GM13976 (cell line): ENCODE measurements at regions not wholly inside any gene's neighbourhood (a gene's known extent, or its start where the extent isn't known, plus 50 kb on each side); places are given as distances from the start of the nearest gene placed in this dataset.

Experiments used
- DNase-seq: peaks from one replicate; pipeline ENCODE4 v3.0.0; 2012; ENCODE audit warnings: low spot score
- in situ Hi-C: fragments of 300-500 bp; cut with MboI; formaldehyde crosslinking; loops from one replicate; pipeline ENCODE4 v1.12.0; 2022; ENCODE audit warnings: low sequenced_read_pairs, mixed read lengths, inconsistent platforms; ENCODE audit not compliant: unreplicated experiment
- TF ChIP-seq, protein P1 (sequence below): IDR thresholded peaks from 2 replicates; pipeline ENCODE4 v1.5.1; 2012; ENCODE audit warnings: borderline replicate concordance, mild to moderate bottlenecking; ENCODE audit not compliant: insufficient read depth; ENCODE audit errors: extremely low read depth, missing control alignments, control extremely low read depth

DNA sequence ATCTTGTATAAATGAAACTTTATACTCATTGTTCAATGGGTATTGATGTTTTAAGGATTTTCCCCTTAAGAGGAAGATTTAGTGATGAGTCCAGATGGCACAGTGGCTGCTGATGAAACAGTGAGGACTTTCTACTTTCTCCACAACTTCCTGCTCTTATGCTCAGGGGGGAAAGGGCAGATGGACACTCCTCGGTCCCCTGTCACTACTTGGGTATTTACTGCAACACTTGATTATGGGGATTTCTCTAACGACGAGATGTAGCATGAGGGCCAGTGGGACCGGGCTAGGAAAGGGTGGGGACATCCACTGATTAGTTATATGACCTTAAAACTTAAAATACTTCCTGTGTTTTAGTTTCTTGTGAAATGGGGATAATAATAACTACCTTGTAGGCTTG, 146.1 kb upstream of the HMHB1 start:
- in situ Hi-C loops = no loop called here
- no peak for DNase-seq
- TF ChIP-seq, protein P1, sequence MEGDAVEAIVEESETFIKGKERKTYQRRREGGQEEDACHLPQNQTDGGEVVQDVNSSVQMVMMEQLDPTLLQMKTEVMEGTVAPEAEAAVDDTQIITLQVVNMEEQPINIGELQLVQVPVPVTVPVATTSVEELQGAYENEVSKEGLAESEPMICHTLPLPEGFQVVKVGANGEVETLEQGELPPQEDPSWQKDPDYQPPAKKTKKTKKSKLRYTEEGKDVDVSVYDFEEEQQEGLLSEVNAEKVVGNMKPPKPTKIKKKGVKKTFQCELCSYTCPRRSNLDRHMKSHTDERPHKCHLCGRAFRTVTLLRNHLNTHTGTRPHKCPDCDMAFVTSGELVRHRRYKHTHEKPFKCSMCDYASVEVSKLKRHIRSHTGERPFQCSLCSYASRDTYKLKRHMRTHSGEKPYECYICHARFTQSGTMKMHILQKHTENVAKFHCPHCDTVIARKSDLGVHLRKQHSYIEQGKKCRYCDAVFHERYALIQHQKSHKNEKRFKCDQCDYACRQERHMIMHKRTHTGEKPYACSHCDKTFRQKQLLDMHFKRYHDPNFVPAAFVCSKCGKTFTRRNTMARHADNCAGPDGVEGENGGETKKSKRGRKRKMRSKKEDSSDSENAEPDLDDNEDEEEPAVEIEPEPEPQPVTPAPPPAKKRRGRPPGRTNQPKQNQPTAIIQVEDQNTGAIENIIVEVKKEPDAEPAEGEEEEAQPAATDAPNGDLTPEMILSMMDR = no peak

GRCh38 chr5:143664623-143665022, 147.3 kb upstream of the HMHB1 start:
- in situ Hi-C loops = no loop called here
- DNase-seq = no peak
- TF ChIP-seq, protein P1 = no peak

GRCh38 chr5:143663872-143664271, 148.1 kb upstream of the HMHB1 start:
- in situ Hi-C loops = no loop called here
- TF ChIP-seq, protein P1 = no peak
- no peak for DNase-seq

- in situ Hi-C loops = no loop called here
- TF ChIP-seq, protein P1 = no peak
These were observed 149.9 kb upstream of the HMHB1 start for GRCh38 chr5:143662020-143662419.

GRCh38 chr5:143660625-143661024, 151.3 kb upstream of the HMHB1 start:
- TF ChIP-seq, protein P1 = no peak
- no peak for DNase-seq
- in situ Hi-C loops = no loop called here

More at GRCh38 chr5:143662020-143662419, 149.9 kb upstream of the HMHB1 start:
- no peak for DNase-seq

- in situ Hi-C loops = no loop called here
- DNase-seq = no peak
- TF ChIP-seq, protein P1 = no peak
These were observed 152.2 kb upstream of the HMHB1 start for GRCh38 chr5:143659599-143660238.

GRCh38 chr5:143658956-143659355, 153.0 kb upstream of the HMHB1 start:
- in situ Hi-C loops = no loop called here
- DNase-seq = no peak
- TF ChIP-seq, protein P1 = no peak
